IMR-90 (cell line): ENCODE measurements at regions not wholly inside any gene's neighbourhood (a gene's known extent, or its start where the extent isn't known, plus 50 kb on each side); places are given as distances from the start of the nearest gene placed in this dataset.

Experiments
- BHLHE40 ChIP-seq: fragments of 150-350 bp; IDR thresholded peaks from 2 replicates; pipeline ENCODE4 v1.6.1; 2016; ENCODE audit warnings: mild to moderate bottlenecking, low read depth, low read length
- CEBPB ChIP-seq: IDR thresholded peaks from 2 replicates; pipeline ENCODE4 v1.6.1; 2012; ENCODE audit warnings: low read depth, low read length, improper control_type of control experiment
- FOS ChIP-seq: fragments of 150-350 bp; IDR thresholded peaks from 2 replicates; pipeline ENCODE4 v1.6.1; 2016; ENCODE audit warnings: low read depth, low read length
- MAFK ChIP-seq: IDR thresholded peaks from 2 replicates; pipeline ENCODE4 v1.6.1; 2012; ENCODE audit warnings: low read depth, low read length, improper control_type of control experiment
- MXI1 ChIP-seq: IDR thresholded peaks from 2 replicates; pipeline ENCODE4 v1.6.1; 2012; ENCODE audit warnings: low read depth, mild to moderate bottlenecking, low read length, moderate library complexity, borderline replicate concordance
- POLR2A ChIP-seq: IDR thresholded peaks from 2 replicates; pipeline ENCODE4 v1.6.1; 2012; ENCODE audit warnings: mild to moderate bottlenecking, low read depth, low read length
- RAD21 ChIP-seq: IDR thresholded peaks from 2 replicates; pipeline ENCODE4 v1.6.1; 2012; ENCODE audit warnings: low read length, improper control_type of control experiment
- RFX5 ChIP-seq: IDR thresholded peaks from 2 replicates; pipeline ENCODE4 v1.8.0; 2012; ENCODE audit warnings: low read depth, mild to moderate bottlenecking, low read length, moderate library complexity
- SMC3 ChIP-seq: fragments of 150-350 bp; IDR thresholded peaks from 2 replicates; pipeline ENCODE4 v1.6.1; 2016; ENCODE audit warnings: low read depth, mild to moderate bottlenecking, antibody characterized with exemption, low read length, moderate library complexity
- TF ChIP-seq, protein P1 (sequence below): conservative IDR thresholded peaks from 2 replicates; pipeline ENCODE4 v1.5.1; 2012; ENCODE audit warnings: mild to moderate bottlenecking, low read depth, low read length, improper control_type of control experiment
- TF ChIP-seq, protein P2 (sequence below): fragments of 150-350 bp; IDR thresholded peaks from 2 replicates; pipeline ENCODE4 v1.6.1; 2017; ENCODE audit warnings: mild to moderate bottlenecking, antibody characterized with exemption, low read length, low read depth

DNA sequence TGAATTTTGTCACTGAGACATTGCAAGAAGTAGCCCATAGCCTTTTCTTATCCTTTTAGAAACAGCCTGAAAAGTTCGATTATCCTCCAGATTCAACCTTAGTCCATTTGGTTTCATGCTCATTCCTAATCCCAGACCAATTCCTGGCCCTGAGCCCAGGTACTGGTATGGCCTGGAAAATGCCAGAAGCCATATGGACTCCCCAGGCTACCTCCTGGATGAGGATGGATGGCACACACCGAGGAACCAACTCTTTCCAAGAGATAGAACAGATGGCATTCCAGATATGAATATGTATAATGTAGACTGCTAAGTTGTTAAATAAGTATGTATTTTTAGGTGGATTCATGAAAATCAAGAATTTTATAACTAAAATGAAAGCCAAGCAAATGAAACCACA lies 51.6 kb upstream of the SNAP25 start:
- no peak for TF ChIP-seq SMC3
- TF ChIP-seq, protein P1, sequence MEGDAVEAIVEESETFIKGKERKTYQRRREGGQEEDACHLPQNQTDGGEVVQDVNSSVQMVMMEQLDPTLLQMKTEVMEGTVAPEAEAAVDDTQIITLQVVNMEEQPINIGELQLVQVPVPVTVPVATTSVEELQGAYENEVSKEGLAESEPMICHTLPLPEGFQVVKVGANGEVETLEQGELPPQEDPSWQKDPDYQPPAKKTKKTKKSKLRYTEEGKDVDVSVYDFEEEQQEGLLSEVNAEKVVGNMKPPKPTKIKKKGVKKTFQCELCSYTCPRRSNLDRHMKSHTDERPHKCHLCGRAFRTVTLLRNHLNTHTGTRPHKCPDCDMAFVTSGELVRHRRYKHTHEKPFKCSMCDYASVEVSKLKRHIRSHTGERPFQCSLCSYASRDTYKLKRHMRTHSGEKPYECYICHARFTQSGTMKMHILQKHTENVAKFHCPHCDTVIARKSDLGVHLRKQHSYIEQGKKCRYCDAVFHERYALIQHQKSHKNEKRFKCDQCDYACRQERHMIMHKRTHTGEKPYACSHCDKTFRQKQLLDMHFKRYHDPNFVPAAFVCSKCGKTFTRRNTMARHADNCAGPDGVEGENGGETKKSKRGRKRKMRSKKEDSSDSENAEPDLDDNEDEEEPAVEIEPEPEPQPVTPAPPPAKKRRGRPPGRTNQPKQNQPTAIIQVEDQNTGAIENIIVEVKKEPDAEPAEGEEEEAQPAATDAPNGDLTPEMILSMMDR: no peak
- TF ChIP-seq MAFK: no peak
- no peak for TF ChIP-seq POLR2A
- TF ChIP-seq RFX5: no peak
- TF ChIP-seq CEBPB: no peak
- TF ChIP-seq BHLHE40: no peak
- TF ChIP-seq RAD21: no peak
- no peak for TF ChIP-seq FOS
- TF ChIP-seq, protein P2, sequence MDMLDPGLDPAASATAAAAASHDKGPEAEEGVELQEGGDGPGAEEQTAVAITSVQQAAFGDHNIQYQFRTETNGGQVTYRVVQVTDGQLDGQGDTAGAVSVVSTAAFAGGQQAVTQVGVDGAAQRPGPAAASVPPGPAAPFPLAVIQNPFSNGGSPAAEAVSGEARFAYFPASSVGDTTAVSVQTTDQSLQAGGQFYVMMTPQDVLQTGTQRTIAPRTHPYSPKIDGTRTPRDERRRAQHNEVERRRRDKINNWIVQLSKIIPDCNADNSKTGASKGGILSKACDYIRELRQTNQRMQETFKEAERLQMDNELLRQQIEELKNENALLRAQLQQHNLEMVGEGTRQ: no peak
- TF ChIP-seq MXI1: no peak
